ENCODE measurements at regions not wholly inside any gene's neighbourhood (a gene's known extent, or its start where the extent isn't known, plus 50 kb on each side); places are given as distances from the start of the nearest gene placed in this dataset.

- DNase-seq (ENCODE audit: low read depth), result no peak
- no peak for TF ChIP-seq CTCF (conservative IDR thresholded peaks at IDR 0.05; ENCODE audit: control insufficient read depth, insufficient read depth, low read depth, low read length)
- H3K4me3 ChIP-seq (ENCODE audit: control insufficient read depth, low read depth, low read length), result no peak overlapping the region
Observed at GRCh38 chr7:40921589-40922315, 781.1 kb downstream of the INHBA start.

DNA sequence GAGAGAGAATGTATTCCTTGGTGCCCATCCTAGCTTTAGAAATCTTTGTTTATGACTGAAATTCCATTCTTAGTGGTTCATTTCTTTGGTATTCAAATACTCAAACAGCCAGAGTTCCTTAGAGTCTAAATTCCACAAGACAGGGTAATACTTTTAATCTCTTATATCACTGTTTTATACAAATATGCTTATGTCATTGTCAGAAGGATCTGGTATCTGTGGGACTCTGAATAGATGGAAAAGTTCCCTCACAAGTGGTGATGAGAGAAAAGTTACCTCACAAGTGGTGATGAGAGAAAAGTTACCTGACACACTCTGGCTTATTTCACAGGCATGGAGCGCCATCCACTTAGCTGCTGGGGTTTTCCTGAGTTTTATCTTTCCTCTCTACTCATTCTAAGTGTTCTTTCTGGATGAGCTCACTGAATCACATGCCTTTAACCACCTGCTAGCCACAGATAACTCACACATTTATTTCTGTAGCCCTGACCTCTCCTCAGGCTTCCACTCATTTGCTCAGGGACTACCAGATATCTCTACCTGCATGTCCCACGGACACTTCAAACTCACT, 784.0 kb downstream of the SUGCT start:
- H3K4me3 ChIP-seq (ENCODE audit: control insufficient read depth, low read depth, low read length), result no peak overlapping the region
- DNase-seq (ENCODE audit: low read depth), result peak; percentile 43
- no peak for TF ChIP-seq CTCF (conservative IDR thresholded peaks at IDR 0.05; ENCODE audit: control insufficient read depth, insufficient read depth, low read depth, low read length)

GRCh38 chr7:40916813-40917212, 782.0 kb downstream of the SUGCT start:
- TF ChIP-seq CTCF (conservative IDR thresholded peaks at IDR 0.05; ENCODE audit: control insufficient read depth, insufficient read depth, low read depth, low read length), result no peak

GRCh38 chr7:40915071-40915470, 780.3 kb downstream of the SUGCT start:
- no peak overlapping the region for H3K4me3 ChIP-seq (ENCODE audit: control insufficient read depth, low read depth, low read length)
- TF ChIP-seq CTCF (conservative IDR thresholded peaks at IDR 0.05; ENCODE audit: control insufficient read depth, insufficient read depth, low read depth, low read length), result no peak
- DNase-seq (ENCODE audit: low read depth), result no peak

More at GRCh38 chr7:40916813-40917212, 782.0 kb downstream of the SUGCT start:
- no peak overlapping the region for H3K4me3 ChIP-seq (ENCODE audit: control insufficient read depth, low read depth, low read length)
- DNase-seq (ENCODE audit: low read depth), result no peak

Measured in fibroblast of mammary gland (primary cell).